GM12878 (cell line): ENCODE measurements at regions not wholly inside any gene's neighbourhood (a gene's known extent, or its start where the extent isn't known, plus 50 kb on each side); places are given as distances from the start of the nearest gene placed in this dataset.

ENCODE experiments used
- ATAC-seq: fragments of 200-7000 bp; cut with Tn5 transposase; 3 replicates; pipeline ENCODE4 v1.9.1; 2020; ENCODE audit warnings: mild to moderate bottlenecking, moderate library complexity
- BruUV-seq: library from RNA; stranded (reverse); fragments of 400-500 nt; replicated peaks from 2 replicates; lab custom pipeline; 2021; lab: Mats Ljungman, UMichigan
- CTCF ChIA-PET: fragments of 300-600 bp; sonication (Branson Sonifier 250); formaldehyde crosslinking; extraction: SDS; loops from one replicate; lab custom pipeline; 2021; ENCODE audit warnings: inconsistent platforms; lab: Yijun Ruan, JAX
- POLR2A ChIA-PET: fragments of 350-600 bp; formaldehyde crosslinking; extraction: SDS; loops from one replicate; lab custom pipeline; 2021; ENCODE audit warnings: inconsistent platforms; lab: Charles Lee
- RAD21 ChIA-PET: fragments of 300-600 bp; sonication (Branson Sonifier 250); formaldehyde crosslinking; loops from one replicate; lab custom pipeline; 2023; ENCODE audit warnings: antibody characterized with exemption; ENCODE audit not compliant: unreplicated experiment; lab: Charles Lee
- SMC1A ChIA-PET: fragments of 300-600 bp; sonication (Branson Sonifier 250); formaldehyde crosslinking; loops from one replicate; lab custom pipeline; 2023; ENCODE audit not compliant: unreplicated experiment, uncharacterized antibody; lab: Charles Lee
- DNase-seq: peaks from one replicate; pipeline ENCODE4 v3.0.0-alpha.2; 2011; ENCODE audit warnings: low read depth, low spot score
- FAIRE-seq: peaks from 3 replicates; lab custom pipeline; 2011; peaks lifted over from hg19 to GRCh38; lab: Jason Lieb, UNC
- H2AFZ ChIP-seq: 2 replicates; pipeline ENCODE4 v1.6.0; 2011; ENCODE audit warnings: low read depth, low read length, control low read depth; ENCODE audit not compliant: control insufficient read depth
- H3K27ac ChIP-seq: 2 replicates; pipeline ENCODE4 v1.5.1; 2011; ENCODE audit warnings: control low read depth; ENCODE audit not compliant: control insufficient read depth, insufficient read depth
- H3K27me3 ChIP-seq, 2 experiments: replicated peaks in 1 of 2; 2 replicates each; pipeline versions ENCODE4 v1.6.0 to v1.6.1; 2011; ENCODE audit warnings: low read length in 1 of 2; ENCODE audit not compliant: control insufficient read depth in 2 of 2, insufficient read depth in 2 of 2
- H3K36me3 ChIP-seq, 2 experiments: 2 replicates each; pipeline ENCODE4 v1.5.1; 2011; ENCODE audit warnings: low read length in 1 of 2; ENCODE audit not compliant: control insufficient read depth in 2 of 2, insufficient read depth in 2 of 2
- H3K4me1 ChIP-seq: 2 replicates; pipeline ENCODE4 v1.6.1; 2011; ENCODE audit warnings: mild to moderate bottlenecking, low read length, moderate library complexity, mixed read lengths; ENCODE audit not compliant: control insufficient read depth, insufficient read depth
- H3K4me2 ChIP-seq: 2 replicates; pipeline ENCODE4 v1.6.0; 2011; ENCODE audit warnings: control low read depth; ENCODE audit not compliant: control insufficient read depth, insufficient read depth
- H3K4me3 ChIP-seq: fragments of 200-600 bp; sonication (generic); 2 replicates; pipeline ENCODE4 v1.5.1; 2016
- H3K79me2 ChIP-seq: 2 replicates; pipeline ENCODE4 v1.6.0; 2011; ENCODE audit warnings: low read length; ENCODE audit not compliant: control insufficient read depth, insufficient read depth
- H3K9ac ChIP-seq: 2 replicates; pipeline ENCODE4 v1.8.0; 2011; ENCODE audit warnings: low read length, control low read depth, mixed read lengths; ENCODE audit not compliant: control insufficient read depth, insufficient read depth
- H3K9me3 ChIP-seq: replicated peaks from 3 replicates; pipeline ENCODE4 v1.5.1; 2011; ENCODE audit warnings: mild to moderate bottlenecking, low read length; ENCODE audit not compliant: control insufficient read depth, insufficient read depth
- H4K20me1 ChIP-seq: 2 replicates; pipeline ENCODE4 v1.6.0; 2011; ENCODE audit not compliant: control insufficient read depth, insufficient read depth
- ATF7 ChIP-seq: fragments of 450-650 bp; IDR thresholded peaks from 2 replicates; pipeline ENCODE4 v1.6.1; 2016; ENCODE audit warnings: low read depth, mild to moderate bottlenecking
- BCL11A ChIP-seq: IDR thresholded peaks from 2 replicates; pipeline ENCODE4 v1.6.1; 2011; ENCODE audit warnings: low read depth, low read length
- ETV6 ChIP-seq, 2 experiments: fragments of 450-650 bp in 1 of 2; IDR thresholded peaks in 1 of 2; conservative IDR thresholded peaks in 1 of 2; 2 replicates each; pipeline ENCODE4 v1.6.1; 2014; ENCODE audit warnings: antibody characterized with exemption in 1 of 2, borderline replicate concordance in 1 of 2, low read depth in 1 of 2, mild to moderate bottlenecking in 1 of 2, moderate library complexity in 1 of 2
- FOXK2 ChIP-seq: fragments of 450-650 bp; IDR thresholded peaks from 2 replicates; pipeline ENCODE4 v1.6.1; 2017; ENCODE audit warnings: mild to moderate bottlenecking, moderate library complexity
- MEF2A ChIP-seq: IDR thresholded peaks from 2 replicates; pipeline ENCODE4 v1.6.1; 2011; ENCODE audit warnings: low read depth, mild to moderate bottlenecking, low read length, moderate library complexity; ENCODE audit not compliant: insufficient read depth
- RAD51 ChIP-seq: fragments of 450-650 bp; IDR thresholded peaks from 2 replicates; pipeline ENCODE4 v1.6.1; 2016; ENCODE audit warnings: moderate library complexity, mild to moderate bottlenecking, inconsistent platforms
- SREBF1 ChIP-seq: IDR thresholded peaks from 2 replicates; pipeline ENCODE4 v1.6.1; 2012; ENCODE audit warnings: mild to moderate bottlenecking, low read length
- SUPT20H ChIP-seq: IDR thresholded peaks from 2 replicates; pipeline ENCODE4 v1.6.1; 2011; ENCODE audit warnings: low read depth, mild to moderate bottlenecking, low read length, moderate library complexity, borderline replicate concordance; ENCODE audit not compliant: control insufficient read depth
- USF1 ChIP-seq: IDR thresholded peaks from 2 replicates; pipeline ENCODE4 v1.6.1; 2011; ENCODE audit warnings: borderline replicate concordance, low read depth, mild to moderate bottlenecking, moderate library complexity, mixed read lengths, low read length; ENCODE audit not compliant: insufficient read depth; ENCODE audit errors: extremely low read length
- WGBS: methylation state at CpG from one replicate; pipeline ENCODE4 v1.1.6; 2016; ENCODE audit warnings: low lambda C conversion rate; ENCODE audit not compliant: insufficient replicate concordance, insufficient coverage; ENCODE audit errors: missing lambda C conversion rate; 5-methylcytosine and 5-hydroxymethylcytosine counted together
- in situ Hi-C: fragments of 300-500 bp; cut with MboI; formaldehyde crosslinking; loops from 9 replicates; pipeline ENCODE4 v1.14.3; 2018; ENCODE audit warnings: mixed read lengths
- intact Hi-C: fragments of 100-400 bp; cut with micrococcal nuclease; formaldehyde crosslinking; loops from one replicate; pipeline ENCODE4 v1.14.2; 2022; ENCODE audit not compliant: unreplicated experiment
- TF ChIP-seq, protein P1 (sequence below): IDR thresholded peaks from 2 replicates; pipeline ENCODE4 v1.6.1; 2012; ENCODE audit warnings: improper control_type of control experiment, low read depth, low read length; ENCODE audit not compliant: insufficient replicate concordance
- TF ChIP-seq, protein P2 (sequence below): fragments of 450-650 bp; IDR thresholded peaks from 2 replicates; pipeline ENCODE4 v1.6.1; 2017; ENCODE audit warnings: low read depth, mild to moderate bottlenecking, moderate library complexity

DNA sequence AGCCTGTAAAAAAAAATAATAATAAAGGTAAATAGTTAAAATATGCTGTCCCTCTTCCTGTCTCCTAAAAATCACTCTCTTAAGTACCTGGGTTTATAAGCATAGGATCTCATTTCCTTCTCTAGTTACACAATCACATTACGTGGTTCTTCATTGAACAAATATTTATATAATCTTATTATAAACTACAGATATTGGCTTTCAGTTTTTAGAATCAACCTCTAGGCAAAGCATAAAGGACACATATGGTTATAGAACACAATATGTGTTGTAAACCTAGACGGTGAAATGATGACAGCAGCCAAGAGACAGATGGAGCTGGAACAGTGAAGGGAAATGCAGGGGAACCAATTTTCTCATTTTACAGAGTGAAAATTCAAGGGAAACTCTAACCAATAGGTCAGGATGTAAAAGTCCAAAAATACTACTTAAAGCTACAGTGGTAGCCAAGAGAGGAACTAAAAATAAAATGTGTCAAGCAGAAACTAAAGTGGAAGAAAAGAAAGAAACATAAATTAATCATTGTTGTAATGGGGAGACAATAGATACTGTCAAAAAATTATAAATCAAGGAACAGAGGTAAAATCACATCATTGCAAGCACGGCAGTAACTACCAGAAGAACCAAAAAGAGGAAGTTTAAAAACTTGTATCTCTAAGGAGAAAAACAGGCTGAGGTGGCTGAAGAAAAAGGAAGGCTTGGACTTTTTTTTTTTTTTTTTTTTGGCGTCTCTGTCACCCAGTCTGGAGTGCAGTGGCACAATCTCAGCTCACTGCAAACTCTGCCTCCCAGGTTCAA, 82.8 kb upstream of the CDYL start:
- in situ Hi-C loops: no loop called here
- H4K20me1 ChIP-seq: no peaks in the 10 kb centered on the region
- no peaks in the 10 kb centered on the region for H3K4me1 ChIP-seq
- ChIA-PET CTCF (interaction anchor here (0.7 kb wide), 1 partner anchor 47 kb away, joined by 3 read pairs; no protein-coding TSS in a partner anchor), POLR2A (no interaction called here), RAD21 (no interaction called here), SMC1A (interaction anchor here (0.6 kb wide), 1 partner anchor 349 kb away, joined by 3 read pairs; no protein-coding TSS in a partner anchor)
- H3K4me2 ChIP-seq: no peak overlapping the region
- BruUV-seq: no TSS peak
- FAIRE-seq: no peak
- no peak overlapping the region for H3K27ac ChIP-seq
- H3K9me3 ChIP-seq: no peaks in the 10 kb centered on the region
- DNase-seq: no peak
- H3K36me3 ChIP-seq: no peaks in the 10 kb centered on the region
- intact Hi-C loops: no loop called here
- no peak overlapping the region for H3K9ac ChIP-seq
- no peak overlapping the region for H3K4me3 ChIP-seq
- H3K79me2 ChIP-seq: no peaks in the 10 kb centered on the region
- 21% methylated on average over 4 of the region's 4 CpGs for WGBS
- H2AFZ ChIP-seq: no peak overlapping the region
- ATAC-seq: no peak
- no peaks in the 10 kb centered on the region for H3K27me3 ChIP-seq
- no peak for TF ChIP-seq ETV6 (conservative IDR thresholded peaks at IDR 0.05 in 1 of 2, IDR thresholded peaks at IDR 0.05 in 1 of 2; ENCODE audit: borderline replicate concordance in 1 of 2, low read depth in 1 of 2)
- TF ChIP-seq SUPT20H: no peak
- TF ChIP-seq FOXK2: no peak
- TF ChIP-seq, protein P1, sequence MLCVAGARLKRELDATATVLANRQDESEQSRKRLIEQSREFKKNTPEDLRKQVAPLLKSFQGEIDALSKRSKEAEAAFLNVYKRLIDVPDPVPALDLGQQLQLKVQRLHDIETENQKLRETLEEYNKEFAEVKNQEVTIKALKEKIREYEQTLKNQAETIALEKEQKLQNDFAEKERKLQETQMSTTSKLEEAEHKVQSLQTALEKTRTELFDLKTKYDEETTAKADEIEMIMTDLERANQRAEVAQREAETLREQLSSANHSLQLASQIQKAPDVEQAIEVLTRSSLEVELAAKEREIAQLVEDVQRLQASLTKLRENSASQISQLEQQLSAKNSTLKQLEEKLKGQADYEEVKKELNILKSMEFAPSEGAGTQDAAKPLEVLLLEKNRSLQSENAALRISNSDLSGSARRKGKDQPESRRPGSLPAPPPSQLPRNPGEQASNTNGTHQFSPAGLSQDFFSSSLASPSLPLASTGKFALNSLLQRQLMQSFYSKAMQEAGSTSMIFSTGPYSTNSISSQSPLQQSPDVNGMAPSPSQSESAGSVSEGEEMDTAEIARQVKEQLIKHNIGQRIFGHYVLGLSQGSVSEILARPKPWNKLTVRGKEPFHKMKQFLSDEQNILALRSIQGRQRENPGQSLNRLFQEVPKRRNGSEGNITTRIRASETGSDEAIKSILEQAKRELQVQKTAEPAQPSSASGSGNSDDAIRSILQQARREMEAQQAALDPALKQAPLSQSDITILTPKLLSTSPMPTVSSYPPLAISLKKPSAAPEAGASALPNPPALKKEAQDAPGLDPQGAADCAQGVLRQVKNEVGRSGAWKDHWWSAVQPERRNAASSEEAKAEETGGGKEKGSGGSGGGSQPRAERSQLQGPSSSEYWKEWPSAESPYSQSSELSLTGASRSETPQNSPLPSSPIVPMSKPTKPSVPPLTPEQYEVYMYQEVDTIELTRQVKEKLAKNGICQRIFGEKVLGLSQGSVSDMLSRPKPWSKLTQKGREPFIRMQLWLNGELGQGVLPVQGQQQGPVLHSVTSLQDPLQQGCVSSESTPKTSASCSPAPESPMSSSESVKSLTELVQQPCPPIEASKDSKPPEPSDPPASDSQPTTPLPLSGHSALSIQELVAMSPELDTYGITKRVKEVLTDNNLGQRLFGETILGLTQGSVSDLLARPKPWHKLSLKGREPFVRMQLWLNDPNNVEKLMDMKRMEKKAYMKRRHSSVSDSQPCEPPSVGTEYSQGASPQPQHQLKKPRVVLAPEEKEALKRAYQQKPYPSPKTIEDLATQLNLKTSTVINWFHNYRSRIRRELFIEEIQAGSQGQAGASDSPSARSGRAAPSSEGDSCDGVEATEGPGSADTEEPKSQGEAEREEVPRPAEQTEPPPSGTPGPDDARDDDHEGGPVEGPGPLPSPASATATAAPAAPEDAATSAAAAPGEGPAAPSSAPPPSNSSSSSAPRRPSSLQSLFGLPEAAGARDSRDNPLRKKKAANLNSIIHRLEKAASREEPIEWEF: no peak
- no peak for TF ChIP-seq SREBF1
- no peak for TF ChIP-seq RAD51
- no peak for TF ChIP-seq BCL11A
- no peak for TF ChIP-seq MEF2A
- TF ChIP-seq USF1: no peak
- no peak for TF ChIP-seq ATF7
- TF ChIP-seq, protein P2, sequence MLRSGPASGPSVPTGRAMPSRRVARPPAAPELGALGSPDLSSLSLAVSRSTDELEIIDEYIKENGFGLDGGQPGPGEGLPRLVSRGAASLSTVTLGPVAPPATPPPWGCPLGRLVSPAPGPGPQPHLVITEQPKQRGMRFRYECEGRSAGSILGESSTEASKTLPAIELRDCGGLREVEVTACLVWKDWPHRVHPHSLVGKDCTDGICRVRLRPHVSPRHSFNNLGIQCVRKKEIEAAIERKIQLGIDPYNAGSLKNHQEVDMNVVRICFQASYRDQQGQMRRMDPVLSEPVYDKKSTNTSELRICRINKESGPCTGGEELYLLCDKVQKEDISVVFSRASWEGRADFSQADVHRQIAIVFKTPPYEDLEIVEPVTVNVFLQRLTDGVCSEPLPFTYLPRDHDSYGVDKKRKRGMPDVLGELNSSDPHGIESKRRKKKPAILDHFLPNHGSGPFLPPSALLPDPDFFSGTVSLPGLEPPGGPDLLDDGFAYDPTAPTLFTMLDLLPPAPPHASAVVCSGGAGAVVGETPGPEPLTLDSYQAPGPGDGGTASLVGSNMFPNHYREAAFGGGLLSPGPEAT: no peak
